HG03565 (cell line): ENCODE measurements at regions not wholly inside any gene's neighbourhood (a gene's known extent, or its start where the extent isn't known, plus 50 kb on each side); places are given as distances from the start of the nearest gene placed in this dataset.
"Not testable (repeated sequence)": the region's sequence is repeated elsewhere in the genome, so short reads cannot be mapped to it uniquely, and the experiment has no call there.

ENCODE experiments used
- ATAC-seq: cut with Tn5 transposase; IDR thresholded peaks from one replicate; pipeline ENCODE4 v1.9.1; 2021; ENCODE audit warnings: mild to moderate bottlenecking, moderate library complexity; ENCODE audit not compliant: unreplicated experiment

- no peak for ATAC-seq
Observed at GRCh38 chr16:65375651-65376050, 253.8 kb upstream of the CDH11 start.

DNA sequence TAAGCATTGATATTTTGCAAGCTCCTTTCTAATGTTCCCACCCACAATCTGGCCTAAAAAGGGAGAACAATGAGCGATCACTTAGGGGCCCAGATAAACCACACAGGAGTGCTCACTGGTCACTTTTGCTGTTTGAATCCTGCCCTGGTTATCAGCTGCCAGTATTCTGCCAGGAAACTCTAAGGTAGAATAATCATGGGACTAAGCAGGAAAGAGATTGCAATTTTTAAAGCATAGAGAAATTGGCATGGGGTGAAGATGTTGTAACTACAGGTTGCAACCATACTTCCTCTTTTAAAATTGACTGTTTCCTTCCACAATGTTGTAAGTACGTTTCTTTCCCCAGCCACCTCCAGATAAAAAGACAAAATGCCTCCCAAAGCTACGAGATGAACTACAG is 251.2 kb upstream of the CDH11 start:
- ATAC-seq: no peak

DNA sequence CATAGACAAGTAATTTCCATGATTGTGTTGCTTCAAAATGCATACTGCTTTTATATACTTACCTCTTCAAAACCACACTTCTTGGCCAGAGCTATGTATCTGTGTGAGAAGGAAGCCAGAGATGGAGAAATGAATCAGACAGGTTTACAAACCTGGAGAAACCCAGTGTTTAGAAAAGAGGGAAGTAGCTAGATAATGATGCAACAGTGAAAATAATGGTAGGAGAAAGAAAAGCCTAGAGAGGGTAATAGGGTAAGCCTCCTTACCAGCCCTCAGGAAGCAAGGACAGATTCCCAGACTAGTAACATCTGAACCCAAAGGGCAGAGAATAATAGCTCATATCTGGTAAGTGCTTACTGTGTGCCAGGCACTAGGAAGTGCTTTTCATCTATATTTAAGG is 250.3 kb upstream of the CDH11 start:
- ATAC-seq: no peak

DNA sequence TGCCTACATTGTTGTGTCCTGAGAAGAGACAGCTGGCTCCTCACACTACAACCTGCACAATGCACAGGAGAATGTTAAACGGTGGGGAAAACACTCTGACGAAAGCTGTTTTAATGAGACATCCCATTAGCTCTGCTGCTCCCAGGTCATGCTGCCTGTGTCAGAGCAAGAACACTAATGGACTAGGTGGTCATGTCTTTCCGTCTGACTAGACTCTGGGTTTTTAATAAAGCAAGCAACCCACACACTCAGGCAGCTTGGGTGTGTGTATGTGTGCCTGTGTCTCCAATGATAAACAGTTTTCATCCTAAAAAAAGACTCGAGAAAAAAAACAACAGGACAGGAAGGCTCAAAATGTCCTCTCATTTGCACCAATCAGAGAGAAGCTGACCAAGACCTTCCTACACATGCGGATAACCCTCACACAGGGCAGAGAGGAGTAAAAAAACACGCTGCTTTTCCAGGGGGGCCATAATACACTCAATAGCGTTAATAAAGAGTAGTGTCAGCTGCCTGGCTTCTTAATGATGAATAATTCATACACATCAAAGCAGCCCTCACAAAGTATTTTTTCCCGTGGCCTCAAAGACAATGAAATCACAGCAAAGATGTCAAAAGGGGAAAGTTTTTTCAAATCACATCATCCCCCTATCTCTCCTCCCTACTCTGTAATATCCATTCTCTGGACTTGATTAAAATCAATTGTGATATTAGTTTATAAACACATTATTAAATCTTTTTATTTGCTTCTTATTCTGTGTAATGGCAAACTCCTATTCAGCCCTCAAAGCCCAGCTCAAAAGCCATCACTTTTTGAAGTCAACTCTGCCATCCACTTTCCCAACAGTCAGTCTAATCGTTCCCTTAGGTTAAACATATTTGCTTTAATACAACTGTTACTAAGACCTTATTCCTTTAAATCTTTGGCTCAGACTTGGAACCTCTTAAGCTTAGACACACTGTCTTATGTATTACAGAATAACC is 244.2 kb upstream of the CDH11 start:
- no peak for ATAC-seq

- not testable (repeated sequence) for ATAC-seq
Observed at GRCh38 chr16:65356721-65357120, 234.9 kb upstream of the CDH11 start.

DNA sequence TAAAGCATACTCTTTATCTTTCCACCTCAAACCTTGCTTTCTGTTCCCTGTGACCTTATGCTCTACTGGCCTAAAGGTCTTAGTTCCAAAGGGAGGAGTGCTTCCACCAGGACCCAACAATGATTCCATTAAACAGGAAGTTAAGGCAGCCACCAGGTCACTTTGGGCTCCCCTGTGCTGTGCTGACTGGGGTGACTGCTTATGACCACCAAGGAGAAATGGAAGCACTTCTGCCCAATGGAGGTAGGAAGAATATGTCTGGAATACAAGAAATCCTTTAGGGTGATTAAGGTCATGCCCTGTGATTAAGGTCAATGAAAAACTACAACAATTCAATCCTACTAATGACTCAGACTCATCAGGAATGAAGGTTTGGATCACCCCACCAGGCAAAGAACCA is 233.8 kb upstream of the CDH11 start:
- no peak for ATAC-seq

DNA sequence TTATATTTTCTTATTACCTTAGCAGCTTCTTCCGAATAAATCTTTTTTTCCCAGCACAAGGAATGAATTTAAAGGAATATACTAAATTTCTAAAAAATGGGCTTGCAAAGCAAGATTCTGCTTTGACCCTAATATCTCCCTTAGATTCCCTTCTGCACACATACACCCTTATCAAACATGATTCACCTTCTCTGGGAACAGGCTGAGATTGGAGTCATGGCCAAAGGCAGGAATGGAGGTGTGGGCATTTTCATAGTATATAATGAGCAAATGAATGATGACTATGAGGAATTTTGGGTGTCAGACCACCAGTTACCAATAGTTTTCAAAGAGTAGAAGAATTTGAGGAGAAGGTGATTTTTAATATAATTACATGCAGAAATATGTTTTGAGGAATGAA is 231.3 kb upstream of the CDH11 start:
- no peak for ATAC-seq

DNA sequence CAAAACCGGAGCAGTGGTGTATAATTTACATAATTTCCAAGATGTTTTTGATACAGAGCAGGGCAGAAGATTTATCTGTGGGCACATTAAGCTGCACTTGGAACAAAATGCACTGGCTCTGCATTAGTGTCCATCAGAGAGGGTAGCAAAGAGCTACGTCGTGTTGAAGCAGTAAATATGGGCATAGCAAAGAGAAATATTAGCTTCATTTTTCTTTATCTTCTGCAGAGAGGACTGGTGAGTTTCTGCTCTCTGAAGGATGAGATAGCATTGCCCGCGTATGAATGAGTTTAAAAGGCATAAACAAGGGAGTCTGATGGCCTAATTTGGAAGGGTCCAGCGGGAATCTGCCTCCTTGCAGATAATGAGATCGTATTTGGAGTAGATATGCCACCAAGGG is 227.8 kb upstream of the CDH11 start:
- ATAC-seq: no peak

DNA sequence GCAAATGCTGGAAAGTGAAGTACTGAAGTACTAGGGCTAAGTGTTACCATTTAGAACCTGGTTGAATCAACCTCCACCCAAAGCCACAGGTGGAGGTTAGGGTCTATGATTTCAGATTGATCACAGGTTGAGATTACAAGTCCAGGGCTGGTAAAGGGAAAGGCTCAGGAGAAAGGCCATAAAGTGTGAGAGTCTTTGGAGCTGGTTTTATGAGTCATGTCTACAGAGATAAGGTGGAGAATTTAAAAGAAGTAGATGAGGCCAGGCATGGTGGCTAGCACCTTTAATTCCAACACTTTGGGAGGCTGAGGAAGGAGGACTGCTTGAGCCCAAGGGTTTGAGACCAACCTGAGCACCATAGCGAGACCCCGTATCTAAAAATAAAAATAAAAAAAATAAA is 221.7 kb upstream of the CDH11 start:
- no peak for ATAC-seq

- ATAC-seq: no peak
Observed at GRCh38 chr16:65342231-65342866, 220.5 kb upstream of the CDH11 start.

GRCh38 chr16:65339062-65339461 is 217.2 kb upstream of the CDH11 start:
- ATAC-seq: no peak

GRCh38 chr16:65336160-65336559 is 214.3 kb upstream of the CDH11 start:
- ATAC-seq: no peak

- ATAC-seq: no peak
Observed at GRCh38 chr16:65334081-65334480, 212.2 kb upstream of the CDH11 start.

DNA sequence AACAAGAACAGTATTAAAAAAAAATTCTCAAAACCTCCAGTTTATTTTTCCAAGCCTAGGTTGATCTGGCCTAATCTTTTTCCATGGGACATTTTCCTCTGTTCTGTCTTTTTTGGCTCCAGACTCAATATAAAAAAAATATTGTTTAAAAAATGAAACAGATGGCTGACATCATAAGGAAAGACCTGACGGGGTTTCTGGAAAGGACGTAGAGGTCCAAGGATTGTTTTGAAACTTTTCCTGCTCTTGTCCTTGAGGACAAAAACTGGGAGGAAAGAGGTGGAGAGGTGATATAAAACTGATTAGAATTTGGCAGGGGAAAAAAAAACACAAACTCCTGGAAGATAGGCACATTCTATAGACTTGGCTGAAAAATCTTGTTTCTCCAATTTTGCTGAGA is 211.4 kb upstream of the CDH11 start:
- no peak for ATAC-seq

- ATAC-seq: no peak
Observed at GRCh38 chr16:65327346-65327745, 205.5 kb upstream of the CDH11 start.

GRCh38 chr16:65323655-65324237 is 201.9 kb upstream of the CDH11 start:
- no peak for ATAC-seq

DNA sequence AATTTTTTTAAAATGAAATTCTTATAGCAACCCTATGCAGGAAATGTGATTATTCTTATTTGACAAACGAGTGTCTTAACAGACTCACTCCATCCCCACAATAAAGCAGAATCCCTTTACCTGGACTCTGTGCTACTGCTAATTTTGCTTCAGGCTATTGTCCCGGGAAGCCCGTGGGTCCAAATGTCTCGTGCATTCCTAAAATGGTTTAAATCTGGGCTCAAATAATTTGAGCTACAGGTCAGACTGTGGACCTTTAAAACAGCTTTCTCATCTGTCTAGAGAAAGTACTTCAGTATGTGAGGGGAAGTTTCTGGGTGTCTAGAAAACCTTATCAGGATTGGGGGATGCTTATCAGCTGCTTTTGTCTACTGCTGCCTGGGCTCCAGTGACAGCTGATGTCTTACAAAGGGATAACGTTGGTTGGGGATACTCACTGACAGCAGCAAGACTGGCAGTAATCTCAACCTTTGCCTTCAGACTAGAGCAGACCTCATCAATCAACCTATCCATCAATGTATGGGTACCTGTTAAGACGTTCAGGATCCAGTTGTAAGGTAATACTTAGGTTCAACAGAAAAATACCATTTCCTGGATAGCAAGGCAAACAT is 197.9 kb upstream of the CDH11 start:
- no peak for ATAC-seq

GRCh38 chr16:65318590-65319257 is 196.9 kb upstream of the CDH11 start:
- no peak for ATAC-seq

GRCh38 chr16:65318138-65318537 is 196.3 kb upstream of the CDH11 start:
- no peak for ATAC-seq

GRCh38 chr16:65316808-65317207 is 194.9 kb upstream of the CDH11 start:
- no peak for ATAC-seq
